Calu3 (cell line): ENCODE measurements at regions not wholly inside any gene's neighbourhood (a gene's known extent, or its start where the extent isn't known, plus 50 kb on each side); places are given as distances from the start of the nearest gene placed in this dataset.

Source experiments
- BruUV-seq: library from RNA; stranded (reverse); fragments of 400-500 nt; replicated peaks from 2 replicates; lab custom pipeline; 2021; lab: Mats Ljungman, UMichigan
- CTCF ChIA-PET: fragments of 300-600 bp; sonication (Branson Sonifier 250); formaldehyde crosslinking; loops from one replicate; lab custom pipeline; 2022; ENCODE audit warnings: antibody characterized with exemption; lab: Charles Lee
- DNase-seq: peaks from one replicate; pipeline ENCODE4 v3.0.0; 2022
- H3K27ac Mint-ChIP-seq: one replicate; pipeline ENCODE4 v1.8.0; 2022; ENCODE audit warnings: mixed read lengths; ENCODE audit not compliant: unreplicated experiment
- H3K27me3 Mint-ChIP-seq: one replicate; pipeline ENCODE4 v1.8.0; 2022; ENCODE audit warnings: mixed read lengths; ENCODE audit not compliant: unreplicated experiment
- H3K36me3 Mint-ChIP-seq: one replicate; pipeline ENCODE4 v1.8.0; 2022; ENCODE audit warnings: mild to moderate bottlenecking, moderate library complexity, mixed read lengths; ENCODE audit not compliant: insufficient read depth, unreplicated experiment
- H3K4me1 Mint-ChIP-seq: one replicate; pipeline ENCODE4 v1.8.0; 2022; ENCODE audit warnings: mild to moderate bottlenecking, low read depth, mixed read lengths; ENCODE audit not compliant: unreplicated experiment
- H3K4me3 Mint-ChIP-seq: one replicate; pipeline ENCODE4 v1.8.0; 2022; ENCODE audit warnings: mild to moderate bottlenecking, low read depth, moderate library complexity, mixed read lengths; ENCODE audit not compliant: unreplicated experiment
- H3K9me3 Mint-ChIP-seq: one replicate; pipeline ENCODE4 v1.8.0; 2022; ENCODE audit warnings: low read depth, mixed read lengths; ENCODE audit not compliant: unreplicated experiment
- CTCF ChIP-seq: fragments of 200-600 bp; IDR thresholded peaks from one replicate; pipeline ENCODE4 v1.8.0; 2022; ENCODE audit warnings: antibody characterized with exemption; ENCODE audit not compliant: unreplicated experiment
- intact Hi-C: fragments of 100-400 bp; cut with micrococcal nuclease; formaldehyde crosslinking; loops from one replicate; pipeline ENCODE4 v1.10.0; 2022; ENCODE audit not compliant: unreplicated experiment

- Mint-ChIP-seq H3K36me3 (no peaks in the 10 kb centered on the region), H3K4me1 (no peaks in the 10 kb centered on the region), H3K4me3 (no peak overlapping the region), H3K9me3 (no peaks in the 10 kb centered on the region), H3K27ac (no peak overlapping the region), H3K27me3 (peaks cover 91% of the 10 kb centered on the region)
- intact Hi-C loops: no loop called here
- no TSS peak for BruUV-seq
- no peak for TF ChIP-seq CTCF
- CTCF ChIA-PET: no interaction called here
- no peak for DNase-seq
Observed at GRCh38 chr21:37986000-37986399, 69.7 kb upstream of the KCNJ6 start.

- peaks cover 99% of the 10 kb centered on the region for H3K27me3 Mint-ChIP-seq
- H3K4me3 Mint-ChIP-seq: no peak overlapping the region
- CTCF ChIA-PET: no interaction called here
- no peak for TF ChIP-seq CTCF
- DNase-seq: no peak
- H3K27ac Mint-ChIP-seq: no peak overlapping the region
- no peaks in the 10 kb centered on the region for H3K36me3 Mint-ChIP-seq
- intact Hi-C loops: no loop called here
- H3K4me1 Mint-ChIP-seq: no peaks in the 10 kb centered on the region
- H3K9me3 Mint-ChIP-seq: no peaks in the 10 kb centered on the region
- no TSS peak for BruUV-seq
Observed at GRCh38 chr21:37986751-37987399, 70.6 kb upstream of the KCNJ6 start.

- DNase-seq: no peak
- intact Hi-C loops: no loop called here
- H3K27me3 Mint-ChIP-seq: peaks cover 99% of the 10 kb centered on the region
- BruUV-seq: no TSS peak
- no peaks in the 10 kb centered on the region for H3K36me3 Mint-ChIP-seq
- no peak overlapping the region for H3K27ac Mint-ChIP-seq
- CTCF ChIA-PET: no interaction called here
- no peaks in the 10 kb centered on the region for H3K4me1 Mint-ChIP-seq
- TF ChIP-seq CTCF: no peak
- H3K4me3 Mint-ChIP-seq: no peak overlapping the region
- H3K9me3 Mint-ChIP-seq: no peaks in the 10 kb centered on the region
Observed at GRCh38 chr21:37987668-37988067, 71.4 kb upstream of the KCNJ6 start.

GRCh38 chr21:37993071-37993470, 76.8 kb upstream of the KCNJ6 start:
- CTCF ChIA-PET: no interaction called here
- H3K27ac Mint-ChIP-seq: no peak overlapping the region
- no peak for DNase-seq
- intact Hi-C loops: no loop called here
- TF ChIP-seq CTCF: no peak
- no TSS peak for BruUV-seq
- no peaks in the 10 kb centered on the region for H3K4me1 Mint-ChIP-seq
- H3K9me3 Mint-ChIP-seq: no peaks in the 10 kb centered on the region
- H3K36me3 Mint-ChIP-seq: no peaks in the 10 kb centered on the region
- peaks cover 73% of the 10 kb centered on the region for H3K27me3 Mint-ChIP-seq
- H3K4me3 Mint-ChIP-seq: no peak overlapping the region
